ENCODE measurements at regions not wholly inside any gene's neighbourhood (a gene's known extent, or its start where the extent isn't known, plus 50 kb on each side); places are given as distances from the start of the nearest gene placed in this dataset.

- no peaks in the 10 kb centered on the region for H3K9me3 Mint-ChIP-seq
- no peaks in the 10 kb centered on the region for H3K27me3 Mint-ChIP-seq (ENCODE audit: low read depth)
- Histone ChIP-seq H3K9ac (ENCODE audit: extremely low read depth, insufficient read length, low read length) (no peak overlapping the region), H3K79me1 (ENCODE audit: insufficient read depth, low read depth, low read length, poor library complexity, severe bottlenecking) (peaks cover 4% of the 10 kb centered on the region), H2BK15ac (ENCODE audit: low read depth, low read length) (no peak overlapping the region), H2BK20ac (ENCODE audit: low read depth, low read length, poor library complexity, severe bottlenecking) (no peak overlapping the region), H4K91ac (ENCODE audit: insufficient read length, low read depth, low read length) (no peak overlapping the region), H4K20me1 (ENCODE audit: control insufficient read depth, insufficient read depth, insufficient read length) (no peaks in the 10 kb centered on the region), H3K14ac (ENCODE audit: insufficient read depth, low read length) (no peak overlapping the region), H4K5ac (ENCODE audit: insufficient read length, low read depth, low read length) (no peak overlapping the region), H3K27ac (ENCODE audit: insufficient read length, low read depth, low read length) (no peak overlapping the region), H4K8ac (replicated peaks; ENCODE audit: insufficient read length, low read depth, low read length) (no peak overlapping the region), H3T11ph (ENCODE audit: low read length) (no peak overlapping the region), H2AK5ac (ENCODE audit: insufficient read length, low read length) (no peak overlapping the region), H3K4me2 (ENCODE audit: insufficient read depth, insufficient read length, low read length) (no peak overlapping the region), H2AFZ (ENCODE audit: low read length) (no peak overlapping the region), H2BK5ac (ENCODE audit: insufficient read length, low read length) (no peak overlapping the region), H3K79me2 (ENCODE audit: insufficient read depth, low read length) (peaks cover 7% of the 10 kb centered on the region; the same call in 1 of the 2 replicates), H2BK120ac (ENCODE audit: low read depth, low read length, poor library complexity, severe bottlenecking) (no peak overlapping the region), H3K4me1 (ENCODE audit: insufficient read depth, low read length) (no peaks in the 10 kb centered on the region; the same call in 1 of the 2 replicates), H3K9me3 (ENCODE audit: control insufficient read depth, low read depth, low read length) (no peaks in the 10 kb centered on the region), H3K18ac (ENCODE audit: insufficient read length, low read depth, low read length) (no peak overlapping the region), H2BK12ac (ENCODE audit: insufficient read length, low read depth, low read length) (no peak overlapping the region), H3K56ac (ENCODE audit: insufficient read length, low read depth, low read length) (no peak overlapping the region), H3K23ac (ENCODE audit: insufficient read length, low read depth, low read length) (no peak overlapping the region), H3K23me2 (ENCODE audit: insufficient read length, low read depth, low read length, poor library complexity, severe bottlenecking) (no peaks in the 10 kb centered on the region), H3K27me3 (ENCODE audit: insufficient read depth, low read length) (no peaks in the 10 kb centered on the region), H3K4ac (ENCODE audit: low read depth, low read length) (no peak overlapping the region)
- H3K27ac Mint-ChIP-seq = no peak overlapping the region
- WGBS (ENCODE audit: extremely low coverage, insufficient read length, low lambda C conversion rate) = no CpG with 5 or more reads among the region's 3 CpGs
- H3K4me1 Mint-ChIP-seq = peaks cover 11% of the 10 kb centered on the region in 2 experiments
- TF ChIP-seq, protein P1, sequence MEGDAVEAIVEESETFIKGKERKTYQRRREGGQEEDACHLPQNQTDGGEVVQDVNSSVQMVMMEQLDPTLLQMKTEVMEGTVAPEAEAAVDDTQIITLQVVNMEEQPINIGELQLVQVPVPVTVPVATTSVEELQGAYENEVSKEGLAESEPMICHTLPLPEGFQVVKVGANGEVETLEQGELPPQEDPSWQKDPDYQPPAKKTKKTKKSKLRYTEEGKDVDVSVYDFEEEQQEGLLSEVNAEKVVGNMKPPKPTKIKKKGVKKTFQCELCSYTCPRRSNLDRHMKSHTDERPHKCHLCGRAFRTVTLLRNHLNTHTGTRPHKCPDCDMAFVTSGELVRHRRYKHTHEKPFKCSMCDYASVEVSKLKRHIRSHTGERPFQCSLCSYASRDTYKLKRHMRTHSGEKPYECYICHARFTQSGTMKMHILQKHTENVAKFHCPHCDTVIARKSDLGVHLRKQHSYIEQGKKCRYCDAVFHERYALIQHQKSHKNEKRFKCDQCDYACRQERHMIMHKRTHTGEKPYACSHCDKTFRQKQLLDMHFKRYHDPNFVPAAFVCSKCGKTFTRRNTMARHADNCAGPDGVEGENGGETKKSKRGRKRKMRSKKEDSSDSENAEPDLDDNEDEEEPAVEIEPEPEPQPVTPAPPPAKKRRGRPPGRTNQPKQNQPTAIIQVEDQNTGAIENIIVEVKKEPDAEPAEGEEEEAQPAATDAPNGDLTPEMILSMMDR (conservative IDR thresholded peaks at IDR 0.05) = no peak
- H3K4me3 Mint-ChIP-seq = no peak overlapping the region
- DNase-seq = no peak
- H3K36me3 Mint-ChIP-seq (ENCODE audit: insufficient read depth in 1 of 3, low read depth in 3 of 3) = peaks cover 1 to 42% (median 13%) of the 10 kb centered on the region in 3 experiments; a peak in 5 of 7 replicates
Measured at GRCh38 chr7:35865287-35865686, 64.4 kb downstream of the SEPTIN7 start.
